ENCODE measurements at regions not wholly inside any gene's neighbourhood (a gene's known extent, or its start where the extent isn't known, plus 50 kb on each side); places are given as distances from the start of the nearest gene placed in this dataset.

GRCh38 chr3:86182606-86183005 lies 808.3 kb downstream of the VGLL3 start:
- no peak for TF ChIP-seq POLR2A (IDR thresholded peaks at IDR 0.05)
- no peak for TF ChIP-seq CTCF (IDR thresholded peaks at IDR 0.05)

Data from lower leg skin (tissue), 3 donors.